Caco-2 (cell line): ENCODE measurements at regions not wholly inside any gene's neighbourhood (a gene's known extent, or its start where the extent isn't known, plus 50 kb on each side); places are given as distances from the start of the nearest gene placed in this dataset.

Source experiments
- BruUV-seq: library from RNA; stranded (reverse); fragments of 400-500 nt; replicated peaks from 2 replicates; lab custom pipeline; 2021; lab: Mats Ljungman, UMichigan
- CTCF ChIA-PET: fragments of 300-600 bp; sonication (Branson Sonifier 250); formaldehyde crosslinking; loops from one replicate; lab custom pipeline; 2022; ENCODE audit warnings: antibody characterized with exemption; lab: Charles Lee
- POLR2A ChIA-PET: fragments of 300-600 bp; sonication (Branson Sonifier 250); formaldehyde crosslinking; loops from one replicate; lab custom pipeline; 2022; ENCODE audit warnings: antibody characterized with exemption; lab: Charles Lee
- DNase-seq, 2 experiments: peaks; one replicate each; pipeline versions ENCODE4 v3.0.0 to v3.0.0-alpha.2; 2020 to 2022
- H3K27me3 ChIP-seq: replicated peaks from 2 replicates; pipeline ENCODE4 v1.6.0; 2011; ENCODE audit warnings: low read length; ENCODE audit not compliant: control insufficient read depth, insufficient read depth
- H3K36me3 ChIP-seq: 2 replicates; pipeline ENCODE4 v1.5.1; 2011; ENCODE audit warnings: low read length; ENCODE audit not compliant: control insufficient read depth, insufficient read depth
- H3K4me1 ChIP-seq: fragments of 250-450 bp; sonication (Bioruptor Pico); 2 replicates; pipeline ENCODE4 v1.5.1; 2020; ENCODE audit warnings: mild to moderate bottlenecking
- H3K4me3 ChIP-seq: 2 replicates; pipeline ENCODE4 v1.5.1; 2011; ENCODE audit warnings: low read depth, mild to moderate bottlenecking, control low read depth, low read length
- H3K9me3 ChIP-seq: fragments of 250-450 bp; sonication (Bioruptor Pico); 2 replicates; pipeline ENCODE4 v1.5.1; 2020; ENCODE audit warnings: mild to moderate bottlenecking, moderate library complexity
- H3K27ac Mint-ChIP-seq: one replicate; pipeline ENCODE4 v1.8.0; 2022; ENCODE audit warnings: mixed read lengths; ENCODE audit not compliant: unreplicated experiment
- H3K27me3 Mint-ChIP-seq: one replicate; pipeline ENCODE4 v1.8.0; 2022; ENCODE audit warnings: mixed read lengths; ENCODE audit not compliant: insufficient read depth, unreplicated experiment
- H3K36me3 Mint-ChIP-seq: one replicate; pipeline ENCODE4 v1.8.0; 2022; ENCODE audit warnings: mild to moderate bottlenecking, mixed read lengths; ENCODE audit not compliant: insufficient read depth, unreplicated experiment
- H3K4me1 Mint-ChIP-seq: one replicate; pipeline ENCODE4 v1.8.0; 2022; ENCODE audit warnings: low read depth, mixed read lengths; ENCODE audit not compliant: unreplicated experiment
- H3K4me3 Mint-ChIP-seq: one replicate; pipeline ENCODE4 v1.8.0; 2022; ENCODE audit warnings: mild to moderate bottlenecking, moderate library complexity, mixed read lengths; ENCODE audit not compliant: unreplicated experiment
- H3K9me3 Mint-ChIP-seq: one replicate; pipeline ENCODE4 v1.8.0; 2022; ENCODE audit warnings: mixed read lengths; ENCODE audit not compliant: unreplicated experiment
- CTCF ChIP-seq, 2 experiments: fragments of 200-600 bp in 1 of 2; IDR thresholded peaks; 1 replicate in 1 of 2; 2 replicates in 1 of 2; pipeline versions ENCODE4 v1.5.1 to v1.8.0; 2011 to 2022; ENCODE audit warnings: antibody characterized with exemption in 1 of 2, control low read depth in 1 of 2, inconsistent platforms in 1 of 2, low read depth in 1 of 2, low read length in 1 of 2, mild to moderate bottlenecking in 1 of 2, moderate library complexity in 1 of 2; ENCODE audit not compliant: insufficient read depth in 1 of 2, severe bottlenecking in 1 of 2, unreplicated experiment in 1 of 2
- intact Hi-C: fragments of 100-400 bp; cut with micrococcal nuclease; formaldehyde crosslinking; loops from one replicate; pipeline ENCODE4 v1.10.0; 2022; ENCODE audit not compliant: unreplicated experiment

GRCh38 chr12:24015833-24016160 lies 66.3 kb upstream of the SOX5 start:
- intact Hi-C loops = loop anchor here (10.0 kb wide), 2 partner anchors 259 to 549 kb away; no protein-coding TSS in a partner anchor
- no peaks in the 10 kb centered on the region for H3K36me3 ChIP-seq
- H3K4me3 ChIP-seq = no peak overlapping the region
- no peaks in the 10 kb centered on the region for H3K27me3 ChIP-seq
- no peak for DNase-seq
- H3K4me3 Mint-ChIP-seq = no peak overlapping the region
- H3K27me3 Mint-ChIP-seq = no peaks in the 10 kb centered on the region
- H3K9me3 ChIP-seq = no peaks in the 10 kb centered on the region
- POLR2A ChIA-PET = no interaction called here
- no peaks in the 10 kb centered on the region for H3K4me1 Mint-ChIP-seq
- H3K27ac Mint-ChIP-seq = no peak overlapping the region
- CTCF ChIA-PET = no interaction called here
- no peaks in the 10 kb centered on the region for H3K36me3 Mint-ChIP-seq
- no peaks in the 10 kb centered on the region for H3K4me1 ChIP-seq
- peaks cover 13% of the 10 kb centered on the region for H3K9me3 Mint-ChIP-seq
- TF ChIP-seq CTCF (IDR thresholded peaks at IDR 0.05; ENCODE audit: insufficient read depth in 1 of 2, low read depth in 1 of 2, low read length in 1 of 2, severe bottlenecking in 1 of 2, unreplicated experiment in 1 of 2) = no peak
- BruUV-seq = no TSS peak

GRCh38 chr12:24014915-24015832 lies 65.7 kb upstream of the SOX5 start:
- BruUV-seq = no TSS peak
- DNase-seq = no peak
- H3K9me3 Mint-ChIP-seq = peaks cover 13% of the 10 kb centered on the region
- H3K27me3 Mint-ChIP-seq = no peaks in the 10 kb centered on the region
- no peaks in the 10 kb centered on the region for H3K4me1 ChIP-seq
- TF ChIP-seq CTCF (IDR thresholded peaks at IDR 0.05; ENCODE audit: insufficient read depth in 1 of 2, low read depth in 1 of 2, low read length in 1 of 2, severe bottlenecking in 1 of 2, unreplicated experiment in 1 of 2) = no peak
- H3K4me3 Mint-ChIP-seq = no peak overlapping the region
- no peaks in the 10 kb centered on the region for H3K9me3 ChIP-seq
- H3K4me3 ChIP-seq = no peak overlapping the region
- ChIA-PET POLR2A (no interaction called here), CTCF (no interaction called here)
- H3K27ac Mint-ChIP-seq = no peak overlapping the region
- H3K36me3 Mint-ChIP-seq = no peaks in the 10 kb centered on the region
- intact Hi-C loops = loop anchor here (10.0 kb wide), 2 partner anchors 260 to 550 kb away; no protein-coding TSS in a partner anchor
- no peaks in the 10 kb centered on the region for H3K27me3 ChIP-seq
- no peaks in the 10 kb centered on the region for H3K4me1 Mint-ChIP-seq
- no peaks in the 10 kb centered on the region for H3K36me3 ChIP-seq

- TF ChIP-seq CTCF (IDR thresholded peaks at IDR 0.05; ENCODE audit: insufficient read depth in 1 of 2, low read depth in 1 of 2, low read length in 1 of 2, severe bottlenecking in 1 of 2, unreplicated experiment in 1 of 2) = no peak
- CTCF ChIA-PET = no interaction called here
- POLR2A ChIA-PET = no interaction called here
- no peak for DNase-seq
- no peak overlapping the region for H3K4me3 ChIP-seq
- Mint-ChIP-seq H3K27me3 (no peaks in the 10 kb centered on the region), H3K9me3 (peaks cover 13% of the 10 kb centered on the region), H3K4me3 (no peak overlapping the region), H3K27ac (no peak overlapping the region), H3K4me1 (no peaks in the 10 kb centered on the region), H3K36me3 (no peaks in the 10 kb centered on the region)
- no peaks in the 10 kb centered on the region for H3K4me1 ChIP-seq
- intact Hi-C loops = loop anchor here (10.0 kb wide), 2 partner anchors 261 to 551 kb away; no protein-coding TSS in a partner anchor
- no TSS peak for BruUV-seq
- H3K27me3 ChIP-seq = no peaks in the 10 kb centered on the region
- H3K36me3 ChIP-seq = no peaks in the 10 kb centered on the region
- no peaks in the 10 kb centered on the region for H3K9me3 ChIP-seq
These were observed 64.8 kb upstream of the SOX5 start for GRCh38 chr12:24014240-24014639.
